HG02678 (cell line): ENCODE measurements at regions not wholly inside any gene's neighbourhood (a gene's known extent, or its start where the extent isn't known, plus 50 kb on each side); places are given as distances from the start of the nearest gene placed in this dataset.
A peak's percentile ranks its signal among the peaks of the same experiment; 100 is the strongest.
"Not testable (repeated sequence)": the region's sequence is repeated elsewhere in the genome, so short reads cannot be mapped to it uniquely, and the experiment has no call there.

Experiments used
- ATAC-seq: cut with Tn5 transposase; IDR thresholded peaks from one replicate; pipeline ENCODE4 v1.9.1; 2021; ENCODE audit warnings: mild to moderate bottlenecking, moderate library complexity; ENCODE audit not compliant: unreplicated experiment

- no peak for ATAC-seq
These were observed 176.1 kb downstream of the TM9SF2 start for GRCh38 chr13:99677116-99677951.

- no peak for ATAC-seq
These were observed 170.5 kb downstream of the TM9SF2 start for GRCh38 chr13:99671746-99672145.

- not testable (repeated sequence) for ATAC-seq
These were observed 167.8 kb downstream of the TM9SF2 start for GRCh38 chr13:99669096-99669495.

- ATAC-seq, result no peak
These were observed 165.0 kb downstream of the TM9SF2 start for GRCh38 chr13:99666146-99666805.

GRCh38 chr13:99665711-99666110, 164.4 kb downstream of the TM9SF2 start:
- no peak for ATAC-seq

- no peak for ATAC-seq
These were observed 162.6 kb downstream of the TM9SF2 start for GRCh38 chr13:99663908-99664307.

GRCh38 chr13:99663185-99663825, 162.0 kb downstream of the TM9SF2 start:
- no peak for ATAC-seq

GRCh38 chr13:99662678-99663077, 161.4 kb downstream of the TM9SF2 start:
- ATAC-seq, result no peak

GRCh38 chr13:99661791-99662190, 160.5 kb downstream of the TM9SF2 start:
- ATAC-seq, result no peak

- no peak for ATAC-seq
These were observed 158.7 kb downstream of the TM9SF2 start for GRCh38 chr13:99659866-99660554.

- ATAC-seq, result no peak
These were observed 158.0 kb downstream of the TM9SF2 start for GRCh38 chr13:99659226-99659625.

- ATAC-seq, result peak; percentile 45
These were observed 157.2 kb downstream of the TM9SF2 start for GRCh38 chr13:99658261-99658991.

GRCh38 chr13:99657848-99658260, 156.6 kb downstream of the TM9SF2 start:
- peak; percentile 16 for ATAC-seq

- ATAC-seq, result no peak
These were observed 155.6 kb downstream of the TM9SF2 start for GRCh38 chr13:99656844-99657381.

- peak; percentile 53 for ATAC-seq
These were observed 154.9 kb downstream of the TM9SF2 start for GRCh38 chr13:99656092-99656745.

- peak; percentile 54 for ATAC-seq
These were observed 154.2 kb downstream of the TM9SF2 start for GRCh38 chr13:99655351-99656091.

GRCh38 chr13:99654076-99654475, 152.8 kb downstream of the TM9SF2 start:
- ATAC-seq, result no peak

GRCh38 chr13:99653526-99653925, 152.3 kb downstream of the TM9SF2 start:
- no peak for ATAC-seq

GRCh38 chr13:99652901-99653300, 151.6 kb downstream of the TM9SF2 start:
- ATAC-seq, result no peak
